GM23338 (cell line): ENCODE measurements at regions not wholly inside any gene's neighbourhood (a gene's known extent, or its start where the extent isn't known, plus 50 kb on each side); places are given as distances from the start of the nearest gene placed in this dataset.

ENCODE experiments used
- ATAC-seq: fragments of 200-7000 bp; cut with Tn5 transposase; 3 replicates; pipeline ENCODE4 v1.9.1; 2020
- DNase-seq: peaks from one replicate; pipeline ENCODE4 v3.0.0-alpha.2; 2015; ENCODE audit warnings: low spot score
- H2AFZ ChIP-seq: fragments of 200-600 bp; sonication (generic); 2 replicates; pipeline ENCODE4 v1.8.0; 2016; ENCODE audit warnings: antibody characterized with exemption, mild to moderate bottlenecking, moderate library complexity
- H3F3A ChIP-seq: fragments of 200-600 bp; sonication (generic); replicated peaks from 2 replicates; pipeline ENCODE4 v1.8.0; 2017; ENCODE audit warnings: antibody characterized with exemption, mixed run types, low read depth
- H3K27ac ChIP-seq: fragments of 200-600 bp; sonication (generic); 2 replicates; pipeline ENCODE4 v1.6.1; 2016; ENCODE audit warnings: low read depth
- H3K27me3 ChIP-seq: fragments of 200-600 bp; sonication (generic); 2 replicates; pipeline ENCODE4 v1.8.0; 2016; ENCODE audit warnings: mild to moderate bottlenecking, mixed run types, moderate library complexity; ENCODE audit not compliant: insufficient read depth
- H3K36me3 ChIP-seq: fragments of 200-600 bp; sonication (generic); 2 replicates; pipeline ENCODE4 v1.8.0; 2016; ENCODE audit warnings: mild to moderate bottlenecking; ENCODE audit not compliant: insufficient read depth
- H3K4me1 ChIP-seq: fragments of 200-600 bp; sonication (generic); 2 replicates; pipeline ENCODE4 v1.8.0; 2016; ENCODE audit warnings: mild to moderate bottlenecking, moderate library complexity; ENCODE audit not compliant: insufficient read depth
- H3K4me2 ChIP-seq: fragments of 200-600 bp; sonication (generic); 2 replicates; pipeline ENCODE4 v1.7.1; 2017; ENCODE audit warnings: mixed run types
- H3K4me3 ChIP-seq: fragments of 200-600 bp; sonication (generic); 2 replicates; pipeline ENCODE4 v1.6.1; 2016; ENCODE audit warnings: mixed run types
- H3K79me2 ChIP-seq: fragments of 200-600 bp; sonication (generic); replicated peaks from 2 replicates; pipeline ENCODE4 v1.8.0; 2017; ENCODE audit warnings: mild to moderate bottlenecking; ENCODE audit not compliant: insufficient read depth
- H3K9me2 ChIP-seq: fragments of 200-600 bp; sonication (generic); 2 replicates; pipeline ENCODE4 v1.8.0; 2017; ENCODE audit not compliant: insufficient read depth
- H4K20me1 ChIP-seq: fragments of 200-600 bp; sonication (generic); replicated peaks from 2 replicates; pipeline ENCODE4 v1.8.0; 2017; ENCODE audit warnings: mild to moderate bottlenecking; ENCODE audit not compliant: insufficient read depth
- H3K27ac Mint-ChIP-seq: 2 replicates; pipeline ENCODE4 v1.8.0; 2020; ENCODE audit warnings: inconsistent platforms, mild to moderate bottlenecking, moderate library complexity, mixed read lengths
- H3K27me3 Mint-ChIP-seq: 3 replicates; pipeline ENCODE4 v1.8.0; 2022; ENCODE audit warnings: low read depth, mild to moderate bottlenecking, moderate library complexity, mixed read lengths, inconsistent platforms; ENCODE audit not compliant: insufficient read depth, poor library complexity
- H3K36me3 Mint-ChIP-seq: 3 replicates; pipeline ENCODE4 v1.8.0; 2021; ENCODE audit warnings: low read depth, mild to moderate bottlenecking, inconsistent platforms, moderate library complexity, mixed read lengths
- H3K4me1 Mint-ChIP-seq: 3 replicates; pipeline ENCODE4 v1.8.0; 2020; ENCODE audit warnings: mild to moderate bottlenecking, inconsistent platforms, mixed read lengths
- H3K4me3 Mint-ChIP-seq: 3 replicates; pipeline ENCODE4 v1.8.0; 2021; ENCODE audit warnings: moderate library complexity, mild to moderate bottlenecking, inconsistent platforms, mixed read lengths
- H3K9me3 Mint-ChIP-seq: 3 replicates; pipeline ENCODE4 v1.8.0; 2020; ENCODE audit warnings: moderate library complexity, mild to moderate bottlenecking, inconsistent platforms, mixed read lengths
- CREB1 ChIP-seq: fragments of 250-450 bp; sonication (Bioruptor Pico); IDR thresholded peaks from 2 replicates; pipeline ENCODE4 v1.5.0; 2020; ENCODE audit warnings: low read depth, mild to moderate bottlenecking, moderate library complexity
- CTCF ChIP-seq, 2 experiments: fragments of 200-600 bp in 1 of 2; sonication (generic) in 1 of 2; conservative IDR thresholded peaks; 2 replicates each; pipeline versions ENCODE4 v1.5.1 to v1.6.1; 2016 to 2017; ENCODE audit warnings: antibody characterized with exemption in 2 of 2, low read depth in 2 of 2, mild to moderate bottlenecking in 2 of 2, moderate library complexity in 1 of 2
- ETS1 ChIP-seq: IDR thresholded peaks from 2 replicates; pipeline ENCODE4 v1.6.1; 2016; ENCODE audit warnings: antibody characterized with exemption
- EZH2 ChIP-seq: fragments of 200-600 bp; sonication (generic); IDR thresholded peaks from one replicate; pipeline ENCODE4 v1.8.0; 2017; ENCODE audit warnings: antibody characterized with exemption, mild to moderate bottlenecking, low read depth; ENCODE audit not compliant: unreplicated experiment
- JUNB ChIP-seq: IDR thresholded peaks from one replicate; pipeline ENCODE4 v1.6.1; 2016; ENCODE audit warnings: antibody characterized with exemption; ENCODE audit not compliant: unreplicated experiment
- NANOG ChIP-seq: IDR thresholded peaks from 2 replicates; pipeline ENCODE4 v1.6.1; 2016; ENCODE audit warnings: antibody characterized with exemption, borderline replicate concordance
- POLR2AphosphoS5 ChIP-seq: IDR thresholded peaks from 2 replicates; pipeline ENCODE4 v1.6.1; 2016; ENCODE audit warnings: antibody characterized with exemption, low read depth
- STAT1 ChIP-seq: IDR thresholded peaks from one replicate; pipeline ENCODE4 v1.6.1; 2016; ENCODE audit warnings: antibody characterized with exemption; ENCODE audit not compliant: unreplicated experiment
- ZNF114 ChIP-seq: fragments of 250-450 bp; sonication (Bioruptor Pico); IDR thresholded peaks from 2 replicates; pipeline ENCODE4 v1.5.0; 2020; ENCODE audit warnings: mild to moderate bottlenecking, moderate library complexity
- ZNF331 ChIP-seq: fragments of 250-450 bp; sonication (Bioruptor Pico); IDR thresholded peaks from 2 replicates; pipeline ENCODE4 v1.5.0; 2020; ENCODE audit warnings: low read depth, mild to moderate bottlenecking, moderate library complexity
- TF ChIP-seq, protein P1 (sequence below): IDR thresholded peaks from one replicate; pipeline ENCODE4 v1.6.1; 2018; ENCODE audit warnings: antibody characterized with exemption; ENCODE audit not compliant: unreplicated experiment

DNA sequence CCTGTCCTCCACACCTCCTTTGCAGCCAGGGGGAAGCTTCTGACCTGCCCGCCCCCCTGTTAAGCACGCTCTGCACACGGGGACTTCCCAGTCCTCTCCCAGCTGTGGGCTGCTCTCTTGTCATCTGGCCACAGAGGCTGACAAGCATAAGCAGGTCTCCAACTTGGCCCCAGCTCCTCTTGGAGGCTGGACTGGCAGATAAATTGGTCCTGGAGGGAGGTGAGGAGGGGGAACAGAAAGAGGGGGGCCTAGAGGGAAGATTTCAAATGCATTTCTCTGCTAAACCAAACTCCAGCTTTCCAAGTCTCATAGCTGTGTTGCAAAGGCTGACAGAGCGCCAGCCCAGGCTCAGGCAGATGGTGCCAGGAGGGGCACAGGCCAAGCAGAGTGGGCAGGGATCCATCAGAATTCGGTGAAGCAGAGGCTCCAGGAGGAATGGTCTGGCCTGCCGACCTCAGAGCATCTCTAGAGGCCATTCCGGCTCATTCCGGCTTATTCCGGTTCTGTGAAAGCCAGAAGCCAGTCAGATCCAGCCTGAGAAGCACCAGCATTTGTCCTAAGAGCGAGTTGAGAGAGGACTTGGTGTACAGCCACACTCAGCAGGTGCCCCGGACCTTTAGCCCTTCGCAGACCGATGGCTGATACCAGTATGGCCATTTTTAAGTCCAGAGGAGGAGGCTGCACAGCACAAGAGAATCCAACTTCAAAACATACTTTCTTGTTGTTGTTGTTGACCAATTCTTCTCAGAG is 508.9 kb upstream of the MYT1L start:
- Mint-ChIP-seq H3K36me3 (no peaks in the 10 kb centered on the region), H3K27me3 (peaks cover 10% of the 10 kb centered on the region), H3K9me3 (peaks cover 7% of the 10 kb centered on the region; the same call in 1 of the 3 replicates), H3K4me3 (no peak overlapping the region), H3K27ac (no peak overlapping the region), H3K4me1 (peaks cover 4% of the 10 kb centered on the region; the same call in 2 of the 3 replicates)
- Histone ChIP-seq H3K36me3 (no peaks in the 10 kb centered on the region), H4K20me1 (no peaks in the 10 kb centered on the region), H3K79me2 (no peaks in the 10 kb centered on the region), H2AFZ (no peak overlapping the region), H3K27me3 (no peaks in the 10 kb centered on the region), H3K4me1 (no peaks in the 10 kb centered on the region), H3K4me3 (no peak overlapping the region), H3F3A (no peaks in the 10 kb centered on the region), H3K27ac (no peak overlapping the region), H3K9me2 (peaks cover 4% of the 10 kb centered on the region; the same call in 1 of the 2 replicates), H3K4me2 (no peak overlapping the region)
- no peak for DNase-seq
- TF ChIP-seq CTCF (conservative IDR thresholded peaks at IDR 0.05; ENCODE audit: low read depth in 2 of 2) (no peak), POLR2AphosphoS5 (no peak), EZH2 (no peak), STAT1 (no peak)
- no peak for ATAC-seq

DNA sequence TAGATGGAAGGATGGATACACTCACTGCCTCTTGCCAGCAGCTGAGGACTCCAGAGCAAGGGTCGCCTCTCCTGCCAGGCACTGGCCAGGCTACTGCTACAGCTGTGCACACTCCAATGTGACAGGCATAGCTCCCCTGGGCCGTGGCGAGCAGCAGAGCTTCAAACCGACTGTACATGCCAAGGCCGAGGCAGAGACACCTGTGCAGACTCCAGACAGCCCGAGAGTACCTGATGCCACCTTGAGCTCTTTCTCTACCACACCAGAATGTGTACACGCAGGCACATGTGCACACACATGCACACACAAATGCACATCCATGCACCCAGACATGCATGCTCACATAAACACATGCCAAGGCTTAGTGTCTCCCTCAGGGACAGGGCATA is 508.3 kb upstream of the MYT1L start:
- H3K4me3 Mint-ChIP-seq = no peak overlapping the region
- H3K27ac ChIP-seq = no peak overlapping the region
- no peaks in the 10 kb centered on the region for H3K27me3 ChIP-seq
- no peak overlapping the region for H3K4me3 ChIP-seq
- H3K4me2 ChIP-seq = no peak overlapping the region
- H4K20me1 ChIP-seq = no peaks in the 10 kb centered on the region
- no peaks in the 10 kb centered on the region for H3F3A ChIP-seq
- peaks cover 4% of the 10 kb centered on the region; the same call in 1 of the 2 replicates for H3K9me2 ChIP-seq
- H3K79me2 ChIP-seq = no peaks in the 10 kb centered on the region
- H3K4me1 ChIP-seq = no peaks in the 10 kb centered on the region
- peaks cover 8% of the 10 kb centered on the region for H3K27me3 Mint-ChIP-seq
- no peaks in the 10 kb centered on the region for H3K36me3 Mint-ChIP-seq
- DNase-seq = no peak
- peaks cover 7% of the 10 kb centered on the region; the same call in 1 of the 3 replicates for H3K9me3 Mint-ChIP-seq
- H3K4me1 Mint-ChIP-seq = peaks cover 2% of the 10 kb centered on the region; the same call in 1 of the 3 replicates
- ATAC-seq = no peak
- H3K36me3 ChIP-seq = no peaks in the 10 kb centered on the region
- H2AFZ ChIP-seq = no peak overlapping the region
- no peak overlapping the region for H3K27ac Mint-ChIP-seq
- TF ChIP-seq, protein P1, sequence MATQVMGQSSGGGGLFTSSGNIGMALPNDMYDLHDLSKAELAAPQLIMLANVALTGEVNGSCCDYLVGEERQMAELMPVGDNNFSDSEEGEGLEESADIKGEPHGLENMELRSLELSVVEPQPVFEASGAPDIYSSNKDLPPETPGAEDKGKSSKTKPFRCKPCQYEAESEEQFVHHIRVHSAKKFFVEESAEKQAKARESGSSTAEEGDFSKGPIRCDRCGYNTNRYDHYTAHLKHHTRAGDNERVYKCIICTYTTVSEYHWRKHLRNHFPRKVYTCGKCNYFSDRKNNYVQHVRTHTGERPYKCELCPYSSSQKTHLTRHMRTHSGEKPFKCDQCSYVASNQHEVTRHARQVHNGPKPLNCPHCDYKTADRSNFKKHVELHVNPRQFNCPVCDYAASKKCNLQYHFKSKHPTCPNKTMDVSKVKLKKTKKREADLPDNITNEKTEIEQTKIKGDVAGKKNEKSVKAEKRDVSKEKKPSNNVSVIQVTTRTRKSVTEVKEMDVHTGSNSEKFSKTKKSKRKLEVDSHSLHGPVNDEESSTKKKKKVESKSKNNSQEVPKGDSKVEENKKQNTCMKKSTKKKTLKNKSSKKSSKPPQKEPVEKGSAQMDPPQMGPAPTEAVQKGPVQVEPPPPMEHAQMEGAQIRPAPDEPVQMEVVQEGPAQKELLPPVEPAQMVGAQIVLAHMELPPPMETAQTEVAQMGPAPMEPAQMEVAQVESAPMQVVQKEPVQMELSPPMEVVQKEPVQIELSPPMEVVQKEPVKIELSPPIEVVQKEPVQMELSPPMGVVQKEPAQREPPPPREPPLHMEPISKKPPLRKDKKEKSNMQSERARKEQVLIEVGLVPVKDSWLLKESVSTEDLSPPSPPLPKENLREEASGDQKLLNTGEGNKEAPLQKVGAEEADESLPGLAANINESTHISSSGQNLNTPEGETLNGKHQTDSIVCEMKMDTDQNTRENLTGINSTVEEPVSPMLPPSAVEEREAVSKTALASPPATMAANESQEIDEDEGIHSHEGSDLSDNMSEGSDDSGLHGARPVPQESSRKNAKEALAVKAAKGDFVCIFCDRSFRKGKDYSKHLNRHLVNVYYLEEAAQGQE = no peak
- TF ChIP-seq POLR2AphosphoS5 (no peak), JUNB (no peak), ZNF331 (CRISPR knock-in tag) (no peak), STAT1 (no peak), NANOG (no peak), EZH2 (no peak), ZNF114 (CRISPR knock-in tag) (no peak), CREB1 (no peak), CTCF (conservative IDR thresholded peaks at IDR 0.05; ENCODE audit: low read depth in 2 of 2) (no peak), ETS1 (no peak)
